ENCODE measurements at regions not wholly inside any gene's neighbourhood (a gene's known extent, or its start where the extent isn't known, plus 50 kb on each side); places are given as distances from the start of the nearest gene placed in this dataset.
"Not testable (repeated sequence)": the region's sequence is repeated elsewhere in the genome, so short reads cannot be mapped to it uniquely, and the experiment has no call there.

DNA sequence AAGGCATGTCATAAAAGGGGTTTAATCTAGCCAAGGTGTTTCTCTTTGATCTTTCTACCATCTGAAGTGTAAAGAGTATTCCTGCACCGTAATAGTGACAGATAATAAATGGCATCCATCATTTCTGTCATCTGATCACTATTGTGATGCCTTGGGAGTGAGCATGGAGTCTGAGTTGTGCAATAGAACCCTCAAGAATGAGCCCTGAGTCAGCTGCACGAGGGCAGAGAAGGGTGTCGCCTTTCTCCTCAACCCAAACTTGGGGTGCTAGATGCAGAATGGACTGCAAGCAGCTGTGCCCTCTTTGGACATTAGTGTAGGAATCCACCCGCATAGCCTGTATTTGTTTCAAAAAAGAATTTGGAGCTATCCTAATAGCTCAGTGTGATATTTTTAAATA, 115.2 kb downstream of the ZNF37A start:
- H3K4me3 ChIP-seq (ENCODE audit: low read depth, low read length), result no peak overlapping the region
- TF ChIP-seq, protein P1, sequence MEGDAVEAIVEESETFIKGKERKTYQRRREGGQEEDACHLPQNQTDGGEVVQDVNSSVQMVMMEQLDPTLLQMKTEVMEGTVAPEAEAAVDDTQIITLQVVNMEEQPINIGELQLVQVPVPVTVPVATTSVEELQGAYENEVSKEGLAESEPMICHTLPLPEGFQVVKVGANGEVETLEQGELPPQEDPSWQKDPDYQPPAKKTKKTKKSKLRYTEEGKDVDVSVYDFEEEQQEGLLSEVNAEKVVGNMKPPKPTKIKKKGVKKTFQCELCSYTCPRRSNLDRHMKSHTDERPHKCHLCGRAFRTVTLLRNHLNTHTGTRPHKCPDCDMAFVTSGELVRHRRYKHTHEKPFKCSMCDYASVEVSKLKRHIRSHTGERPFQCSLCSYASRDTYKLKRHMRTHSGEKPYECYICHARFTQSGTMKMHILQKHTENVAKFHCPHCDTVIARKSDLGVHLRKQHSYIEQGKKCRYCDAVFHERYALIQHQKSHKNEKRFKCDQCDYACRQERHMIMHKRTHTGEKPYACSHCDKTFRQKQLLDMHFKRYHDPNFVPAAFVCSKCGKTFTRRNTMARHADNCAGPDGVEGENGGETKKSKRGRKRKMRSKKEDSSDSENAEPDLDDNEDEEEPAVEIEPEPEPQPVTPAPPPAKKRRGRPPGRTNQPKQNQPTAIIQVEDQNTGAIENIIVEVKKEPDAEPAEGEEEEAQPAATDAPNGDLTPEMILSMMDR (IDR thresholded peaks at IDR 0.05; ENCODE audit: low read depth, low read length), result no peak

- not testable (repeated sequence) for H3K4me3 ChIP-seq (ENCODE audit: low read depth, low read length)
These were observed 115.6 kb downstream of the ZNF37A start for GRCh38 chr10:38209748-38210147.

GRCh38 chr10:38212460-38212859, 118.3 kb downstream of the ZNF37A start:
- TF ChIP-seq, protein P1 (IDR thresholded peaks at IDR 0.05; ENCODE audit: low read depth, low read length), result no peak
- no peak overlapping the region for H3K4me3 ChIP-seq (ENCODE audit: low read depth, low read length)

GRCh38 chr10:38226385-38226784, 132.2 kb downstream of the ZNF37A start:
- no peak overlapping the region for H3K4me3 ChIP-seq (ENCODE audit: low read depth, low read length)
- TF ChIP-seq, protein P1 (IDR thresholded peaks at IDR 0.05; ENCODE audit: low read depth, low read length), result no peak

DNA sequence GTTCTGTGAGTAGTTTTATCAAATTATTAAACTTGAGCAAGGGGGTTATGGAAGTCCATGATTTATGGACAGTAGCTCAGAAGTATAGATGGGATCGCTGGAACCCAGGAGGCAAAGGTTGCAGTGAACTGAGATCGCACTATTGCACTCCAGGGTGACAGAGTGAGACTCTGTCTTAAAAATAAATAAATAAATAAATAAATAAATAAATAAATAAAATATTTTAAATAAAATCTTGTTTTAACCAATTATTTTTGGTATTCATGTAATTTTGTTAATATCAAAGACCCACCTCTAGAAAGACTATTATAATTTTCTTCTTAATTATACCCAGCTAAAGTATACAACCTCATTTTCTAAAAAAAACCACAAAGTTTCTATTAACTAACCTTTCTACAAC, 134.3 kb downstream of the ZNF37A start:
- H3K4me3 ChIP-seq (ENCODE audit: low read depth, low read length), result no peak overlapping the region
- TF ChIP-seq, protein P1 (IDR thresholded peaks at IDR 0.05; ENCODE audit: low read depth, low read length), result no peak

DNA sequence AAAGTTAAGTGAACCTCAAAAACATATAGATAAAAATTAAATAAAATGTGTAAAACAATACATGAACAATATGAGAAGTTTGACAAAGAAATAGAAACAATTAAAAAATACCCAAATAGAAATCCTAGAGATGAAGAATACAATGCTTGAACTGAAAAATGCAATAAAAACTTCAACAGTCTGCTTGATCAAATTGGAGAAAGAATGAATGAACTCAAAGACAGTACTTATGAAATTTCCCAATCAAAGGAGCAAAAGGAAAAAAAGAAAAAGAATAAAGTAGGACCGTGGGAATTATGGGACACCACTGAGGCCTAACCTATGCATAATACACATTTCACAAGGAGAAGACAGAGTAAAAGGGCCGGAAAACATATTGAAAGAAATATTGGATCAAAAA, 144.3 kb downstream of the ZNF37A start:
- H3K4me3 ChIP-seq (ENCODE audit: low read depth, low read length), result not testable (repeated sequence)

- H3K4me3 ChIP-seq (ENCODE audit: low read depth, low read length), result not testable (repeated sequence)
These were observed 148.0 kb downstream of the ZNF37A start for GRCh38 chr10:38242061-38242649.

DNA sequence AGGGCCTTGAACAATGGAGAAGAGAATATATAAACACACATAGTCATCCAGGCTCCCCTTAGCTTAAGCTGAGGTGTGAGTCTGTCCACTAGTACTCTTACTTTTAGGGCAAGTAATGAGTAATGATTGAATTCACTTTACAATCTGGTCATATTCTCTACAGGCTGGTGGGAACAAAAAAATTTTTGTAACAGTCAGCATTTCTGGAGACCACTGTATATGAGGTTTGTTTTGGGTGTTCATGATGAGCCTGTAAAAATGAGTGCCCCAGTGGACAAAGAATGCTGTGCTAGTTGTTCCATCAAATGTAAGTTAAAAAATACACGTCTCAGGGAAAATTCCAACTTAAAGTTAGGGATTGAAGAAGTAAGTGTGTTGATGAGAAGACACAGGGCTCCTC, 154.0 kb downstream of the ZNF37A start:
- not testable (repeated sequence) for H3K4me3 ChIP-seq (ENCODE audit: low read depth, low read length)

- not testable (repeated sequence) for H3K4me3 ChIP-seq (ENCODE audit: low read depth, low read length)
These were observed 158.4 kb downstream of the ZNF37A start for GRCh38 chr10:38252551-38252950.

DNA sequence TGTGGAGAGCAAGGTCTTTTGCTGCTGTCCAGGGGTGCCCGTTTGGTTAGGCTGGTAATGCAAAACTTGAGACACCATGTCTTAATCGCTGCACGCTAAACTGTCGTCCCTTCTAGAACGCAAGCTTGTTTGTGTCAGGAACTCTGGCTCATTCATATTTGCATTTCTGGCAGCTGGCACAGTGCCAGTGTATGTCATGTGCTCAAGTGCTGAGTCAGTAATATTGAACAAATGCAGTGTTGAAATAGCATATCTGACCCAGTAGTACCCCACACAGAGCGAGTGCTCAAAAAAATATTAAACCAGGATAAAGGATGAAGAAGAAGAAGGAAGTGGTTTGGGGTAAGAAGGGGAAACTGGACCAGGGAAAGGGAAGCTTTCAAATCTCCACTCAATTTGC, 173.4 kb downstream of the ZNF37A start:
- H3K4me3 ChIP-seq (ENCODE audit: low read depth, low read length), result not testable (repeated sequence)

DNA sequence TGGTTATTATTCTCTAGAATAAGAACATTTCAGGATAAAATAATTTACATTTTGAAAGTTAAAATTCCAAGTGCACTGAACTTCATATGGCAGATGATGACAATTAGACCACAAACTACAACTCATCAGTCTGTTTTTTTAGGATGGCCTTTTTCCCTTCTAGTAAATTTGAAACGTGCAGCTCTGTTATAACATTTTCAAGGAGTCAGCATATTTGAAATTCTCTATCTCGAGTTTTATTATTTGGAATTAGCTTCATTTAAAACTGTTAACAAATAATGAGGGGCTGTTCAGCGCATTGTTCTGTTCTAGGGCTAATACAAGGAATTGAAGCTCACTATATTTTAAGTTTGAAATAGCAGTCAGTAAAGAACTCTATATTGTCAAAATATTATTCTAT, 176.9 kb downstream of the ZNF37A start:
- not testable (repeated sequence) for H3K4me3 ChIP-seq (ENCODE audit: low read depth, low read length)

DNA sequence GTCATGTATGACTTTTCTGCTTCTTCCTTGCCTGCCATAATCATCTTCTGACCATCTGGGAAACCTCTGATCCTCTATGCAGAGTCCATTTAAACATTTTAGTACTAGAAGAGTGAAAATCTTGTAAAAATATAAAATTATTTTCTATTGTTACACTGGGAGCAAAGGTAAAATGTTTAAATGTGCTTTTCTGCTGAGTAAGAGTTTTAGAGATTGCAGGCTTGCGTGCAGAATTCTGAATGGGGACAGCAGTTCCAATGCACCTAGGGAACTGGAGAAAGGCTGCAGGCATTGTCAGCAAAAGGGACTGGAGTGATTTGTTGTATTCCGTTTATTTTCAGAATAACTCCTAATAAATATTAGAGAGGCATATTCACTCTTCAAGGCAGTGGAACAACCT, 180.7 kb downstream of the ZNF37A start:
- H3K4me3 ChIP-seq (ENCODE audit: low read depth, low read length), result not testable (repeated sequence)

DNA sequence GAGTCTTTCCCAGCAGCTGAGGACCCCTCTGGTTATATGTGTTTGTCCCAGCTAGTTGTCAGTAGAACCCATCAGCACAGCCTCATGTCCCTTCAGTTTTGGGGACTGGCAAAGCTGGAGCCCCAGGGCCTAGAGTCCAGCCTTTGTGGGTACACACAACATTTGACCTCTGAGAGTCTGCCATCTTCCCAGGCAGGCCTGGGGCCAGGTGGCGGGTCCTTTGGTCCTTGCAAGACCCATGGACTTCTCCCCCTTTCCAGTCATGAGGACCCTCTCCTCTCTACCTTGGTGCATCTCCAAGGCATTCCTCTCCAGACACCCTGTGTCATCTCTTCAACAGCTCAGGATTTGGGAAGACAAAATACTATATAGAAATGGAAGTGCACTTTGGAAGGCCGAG, 198.4 kb downstream of the ZNF37A start:
- H3K4me3 ChIP-seq (ENCODE audit: low read depth, low read length), result not testable (repeated sequence)

GRCh38 chr10:38310111-38310510, 216.0 kb downstream of the ZNF37A start:
- not testable (repeated sequence) for H3K4me3 ChIP-seq (ENCODE audit: low read depth, low read length)

GRCh38 chr10:38315090-38315805, 221.1 kb downstream of the ZNF37A start:
- H3K4me3 ChIP-seq (ENCODE audit: low read depth, low read length), result not testable (repeated sequence)

GRCh38 chr10:38321393-38321792, 227.3 kb downstream of the ZNF37A start:
- not testable (repeated sequence) for H3K4me3 ChIP-seq (ENCODE audit: low read depth, low read length)
